Muscle of back (tissue), 3 donors: ENCODE measurements at regions not wholly inside any gene's neighbourhood (a gene's known extent, or its start where the extent isn't known, plus 50 kb on each side); places are given as distances from the start of the nearest gene placed in this dataset.
A peak's percentile ranks its signal among the peaks of the same experiment; 100 is the strongest.
"Not testable (repeated sequence)": the region's sequence is repeated elsewhere in the genome, so short reads cannot be mapped to it uniquely, and the experiment has no call there.

Experiments
- DNase-seq, 3 donors: peaks; one replicate each; pipeline versions ENCODE4 v3.0.0 to v3.0.0-alpha.2; 2013

- no peak for DNase-seq
Measured at GRCh38 chr5:60077292-60077691, 183.8 kb upstream of the PDE4D start.

- DNase-seq, result no peak
Measured at GRCh38 chr5:60076746-60077145, 183.2 kb upstream of the PDE4D start.

- DNase-seq, result peak in 1 of 3 donors; percentile 41
Measured at GRCh38 chr5:60066502-60066901, 173.0 kb upstream of the PDE4D start.

DNA sequence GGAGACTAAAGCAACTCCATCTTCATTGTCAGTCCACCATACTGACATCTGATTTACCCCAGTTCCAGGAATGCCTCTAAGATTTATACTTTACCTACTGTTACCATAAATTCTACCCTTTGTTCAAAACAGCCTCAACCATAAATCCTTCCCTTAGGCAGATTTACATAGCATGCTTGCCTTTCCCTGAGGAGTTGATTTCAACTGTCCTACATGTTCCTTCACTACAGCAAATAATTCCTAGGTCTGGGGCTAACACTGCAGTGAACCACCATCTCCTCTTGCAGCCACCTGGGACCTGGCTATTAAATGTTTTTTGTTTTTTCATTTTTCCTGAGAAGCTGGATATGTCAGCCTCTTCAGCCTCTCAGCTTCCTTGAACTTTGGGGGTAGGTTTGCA, 166.9 kb upstream of the PDE4D start:
- no peak for DNase-seq

GRCh38 chr5:60056191-60056590, 162.7 kb upstream of the PDE4D start:
- no peak for DNase-seq

GRCh38 chr5:60055168-60055567, 161.6 kb upstream of the PDE4D start:
- DNase-seq, result no peak

DNA sequence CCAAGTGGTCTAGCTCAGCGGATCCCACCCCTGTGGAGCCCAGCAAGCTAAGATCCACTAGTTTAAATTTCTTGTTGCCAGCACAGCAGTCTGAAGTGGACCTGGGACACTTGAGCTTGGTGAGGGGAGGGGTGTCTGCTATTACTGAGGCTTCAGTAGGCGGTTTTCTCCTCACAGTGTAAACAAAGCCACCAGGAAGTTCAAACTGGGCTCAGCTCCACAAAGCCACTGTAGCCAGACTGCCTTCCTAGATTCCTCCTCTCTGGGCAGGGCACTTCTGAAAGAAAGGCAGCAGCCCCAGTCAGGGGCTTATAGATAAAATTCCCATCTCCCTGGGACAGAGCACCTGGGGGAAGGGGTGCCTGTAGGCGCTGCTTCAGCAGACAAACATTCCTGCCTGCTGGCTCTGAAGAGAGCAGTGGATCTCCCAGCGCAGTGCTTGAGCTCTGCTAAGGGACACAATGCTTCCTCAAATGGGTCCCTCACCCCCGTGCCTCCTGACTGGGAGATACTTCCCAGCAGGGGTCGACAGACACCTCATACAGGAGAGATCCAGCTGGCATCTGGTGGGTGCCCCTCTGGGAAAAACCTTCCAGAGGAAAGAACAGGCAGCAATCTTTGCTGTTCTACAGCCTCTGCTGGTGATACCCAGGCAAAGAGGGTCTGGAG, 148.6 kb upstream of the PDE4D start:
- DNase-seq, result not testable (repeated sequence)

GRCh38 chr5:60041508-60041907, 148.0 kb upstream of the PDE4D start:
- not testable (repeated sequence) for DNase-seq

DNA sequence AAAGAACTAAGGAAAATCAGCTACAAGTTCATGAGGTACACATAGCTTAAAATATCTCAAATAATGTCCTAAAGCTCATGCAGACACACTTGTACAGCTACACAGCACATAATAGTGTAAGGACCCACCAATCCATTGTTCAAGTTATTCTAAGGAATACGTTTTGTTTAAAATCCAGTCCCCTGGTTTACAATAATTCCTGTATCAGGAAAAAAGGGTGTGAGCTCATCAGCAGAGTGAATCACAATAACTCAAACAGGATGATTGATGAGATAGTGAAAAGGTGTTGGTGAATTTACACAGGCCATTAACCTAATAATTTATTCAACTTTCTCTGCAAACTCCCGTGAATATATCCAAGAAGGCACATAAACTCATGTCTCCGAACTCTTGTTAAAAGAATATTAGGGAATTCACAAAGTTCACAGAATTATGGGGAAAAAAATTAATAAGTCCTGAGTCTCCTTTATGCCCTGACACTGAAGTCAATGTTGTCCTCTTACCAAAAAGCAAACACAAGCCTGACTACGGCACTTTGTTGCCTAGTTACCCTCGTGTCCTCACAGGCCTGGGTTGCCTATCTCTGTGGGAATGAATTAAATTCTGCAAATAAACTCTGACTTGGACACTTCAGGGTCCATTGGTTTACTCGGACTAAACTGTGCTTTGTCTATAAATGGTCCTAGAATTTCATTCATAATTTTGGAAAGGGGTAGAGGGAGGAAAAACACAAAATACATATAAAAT, 142.8 kb upstream of the PDE4D start:
- DNase-seq, result no peak

GRCh38 chr5:60026161-60026560, 132.6 kb upstream of the PDE4D start:
- DNase-seq, result peak in 1 of 3 donors; percentile 49

GRCh38 chr5:60024104-60024503, 130.6 kb upstream of the PDE4D start:
- DNase-seq, result no peak

- peak in 1 of 3 donors; percentile 10 for DNase-seq
Measured at GRCh38 chr5:60023255-60023654, 129.7 kb upstream of the PDE4D start.

GRCh38 chr5:60020457-60020856, 126.9 kb upstream of the PDE4D start:
- DNase-seq, result no peak

GRCh38 chr5:60018960-60019359, 125.4 kb upstream of the PDE4D start:
- DNase-seq, result not testable (repeated sequence)

GRCh38 chr5:60018091-60018490, 124.6 kb upstream of the PDE4D start:
- no peak for DNase-seq

DNA sequence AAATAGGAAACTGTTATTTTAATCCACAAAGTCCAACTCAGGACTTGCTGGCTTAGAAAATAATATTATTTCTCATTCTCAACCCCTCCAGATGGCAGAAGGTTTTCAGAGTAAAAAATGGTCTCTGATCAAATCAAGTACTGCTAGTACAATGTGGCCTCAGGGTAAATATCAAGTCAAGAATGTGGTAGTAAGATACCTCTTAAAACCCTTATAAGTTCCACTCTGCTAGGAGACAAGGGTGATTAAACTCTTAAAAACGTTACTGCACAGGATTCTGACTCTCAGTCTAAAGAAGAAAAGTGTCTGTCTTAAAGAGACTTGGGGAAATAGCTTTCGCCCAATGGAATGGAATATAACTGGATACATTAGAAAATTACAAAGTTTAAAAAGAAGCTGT, 120.8 kb upstream of the PDE4D start:
- no peak for DNase-seq

DNA sequence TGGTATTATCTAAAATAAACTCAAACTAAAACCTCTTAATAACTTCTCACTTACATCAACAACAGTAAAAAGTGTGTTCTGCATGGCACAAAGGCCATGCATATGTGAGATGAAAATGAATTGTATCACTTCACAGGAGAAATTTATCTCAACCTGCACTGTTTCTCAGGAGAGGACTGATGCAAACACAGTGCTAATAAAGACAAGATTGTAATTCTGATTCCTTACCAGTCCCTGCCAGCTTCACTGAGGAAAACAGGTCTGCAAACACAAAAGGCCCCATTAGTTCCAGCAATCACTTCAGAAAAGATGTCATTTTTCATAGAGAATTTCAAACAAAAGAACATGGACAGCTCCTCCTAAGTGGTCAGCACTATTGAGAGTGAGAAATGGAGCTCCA, 117.3 kb upstream of the PDE4D start:
- DNase-seq, result no peak

GRCh38 chr5:60010328-60010727, 116.8 kb upstream of the PDE4D start:
- no peak for DNase-seq

DNA sequence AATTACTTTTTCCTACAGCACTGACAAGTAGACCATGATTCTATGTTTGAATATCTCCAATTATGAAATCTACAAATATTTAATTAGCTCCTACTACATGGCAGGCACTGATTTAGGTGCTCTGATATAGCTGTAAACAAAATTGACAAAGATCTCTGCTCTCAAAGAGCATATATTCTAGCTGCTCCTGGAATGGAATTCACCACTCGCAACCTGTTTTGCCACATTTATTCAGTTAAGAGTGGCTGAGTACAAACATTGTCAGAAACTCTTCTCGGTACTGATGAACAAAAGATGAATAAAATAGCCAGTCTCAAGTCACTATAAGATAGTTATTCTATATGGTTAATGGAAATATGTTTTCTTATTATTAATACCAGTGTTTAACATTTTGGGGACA, 114.2 kb upstream of the PDE4D start:
- no peak for DNase-seq

DNA sequence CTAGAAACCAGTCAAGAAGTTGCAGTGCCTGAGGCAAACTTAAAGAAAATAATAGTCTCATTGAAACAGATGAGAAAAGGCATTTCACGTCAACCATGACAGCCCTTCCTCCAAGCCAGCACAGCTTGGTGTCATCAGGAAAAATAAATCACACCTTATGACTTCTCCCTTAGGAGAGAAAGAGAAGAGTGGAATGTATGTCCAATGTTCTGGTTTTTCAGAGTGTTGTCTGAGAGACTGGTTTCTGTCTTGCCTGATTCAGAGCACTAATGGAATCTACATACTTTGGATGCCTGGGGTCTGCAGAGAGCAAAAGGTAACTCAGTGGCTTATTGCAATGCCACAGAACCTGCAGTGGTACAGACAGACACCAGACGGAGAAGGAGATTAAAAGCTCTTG, 105.5 kb upstream of the PDE4D start:
- peak; percentile 16 to 44 (median 30) for DNase-seq

DNA sequence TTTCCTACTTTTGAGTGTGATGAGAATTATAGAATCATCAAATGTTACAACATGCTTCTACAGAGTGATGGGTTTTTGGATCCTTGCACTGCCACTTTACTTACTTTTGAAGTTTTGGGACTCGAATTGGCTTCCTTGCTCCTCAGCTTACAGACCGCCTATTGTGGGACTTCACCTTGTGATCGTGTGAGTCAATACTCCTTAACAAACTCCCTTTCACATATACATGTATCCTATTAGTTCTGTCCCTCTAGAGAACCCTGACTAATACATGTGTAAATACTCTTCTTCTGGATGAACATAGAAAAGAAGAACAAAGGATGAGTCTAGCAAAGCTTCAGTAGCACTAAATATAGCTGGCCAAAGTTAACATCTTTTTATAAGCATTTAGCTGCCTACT, 98.7 kb upstream of the PDE4D start:
- DNase-seq, result no peak

- DNase-seq, result no peak
Measured at GRCh38 chr5:59988396-59988795, 94.9 kb upstream of the PDE4D start.

- no peak for DNase-seq
Measured at GRCh38 chr5:59976342-59976741, 82.8 kb upstream of the PDE4D start.

DNA sequence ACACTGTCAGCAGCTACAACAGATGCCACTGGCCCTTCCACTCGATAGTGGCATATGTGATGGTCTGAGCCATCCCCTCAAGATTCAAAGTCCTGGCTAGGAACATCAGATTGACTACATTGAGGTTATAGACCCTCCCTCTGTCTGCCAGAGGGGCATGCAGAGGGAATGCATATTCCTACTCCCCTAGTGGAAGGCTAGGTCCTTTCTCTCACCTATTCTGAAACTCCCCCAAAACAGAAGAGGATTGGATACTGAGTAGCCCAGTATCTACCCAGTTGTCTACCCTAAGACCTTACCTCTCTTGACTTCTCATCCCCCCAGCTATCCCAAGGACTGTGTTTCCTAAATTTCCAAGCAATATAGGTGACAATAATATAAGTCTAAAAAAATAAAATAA, 78.5 kb upstream of the PDE4D start:
- no peak for DNase-seq
